Stimulated activated CD8-positive, alpha-beta memory T cell treated with anti-CD3 and anti-CD28 coated beads, Interleukin-12 subunit alpha, Interleukin-12 subunit beta, amount 100 ng/mL, for 24 hours (primary cell): ENCODE measurements at regions not wholly inside any gene's neighbourhood (a gene's known extent, or its start where the extent isn't known, plus 50 kb on each side); places are given as distances from the start of the nearest gene placed in this dataset.

Experiments used
- DNase-seq: peaks from one replicate; pipeline ENCODE4 v3.0.0-alpha.2; 2020; ENCODE audit errors: extremely low read depth

DNA sequence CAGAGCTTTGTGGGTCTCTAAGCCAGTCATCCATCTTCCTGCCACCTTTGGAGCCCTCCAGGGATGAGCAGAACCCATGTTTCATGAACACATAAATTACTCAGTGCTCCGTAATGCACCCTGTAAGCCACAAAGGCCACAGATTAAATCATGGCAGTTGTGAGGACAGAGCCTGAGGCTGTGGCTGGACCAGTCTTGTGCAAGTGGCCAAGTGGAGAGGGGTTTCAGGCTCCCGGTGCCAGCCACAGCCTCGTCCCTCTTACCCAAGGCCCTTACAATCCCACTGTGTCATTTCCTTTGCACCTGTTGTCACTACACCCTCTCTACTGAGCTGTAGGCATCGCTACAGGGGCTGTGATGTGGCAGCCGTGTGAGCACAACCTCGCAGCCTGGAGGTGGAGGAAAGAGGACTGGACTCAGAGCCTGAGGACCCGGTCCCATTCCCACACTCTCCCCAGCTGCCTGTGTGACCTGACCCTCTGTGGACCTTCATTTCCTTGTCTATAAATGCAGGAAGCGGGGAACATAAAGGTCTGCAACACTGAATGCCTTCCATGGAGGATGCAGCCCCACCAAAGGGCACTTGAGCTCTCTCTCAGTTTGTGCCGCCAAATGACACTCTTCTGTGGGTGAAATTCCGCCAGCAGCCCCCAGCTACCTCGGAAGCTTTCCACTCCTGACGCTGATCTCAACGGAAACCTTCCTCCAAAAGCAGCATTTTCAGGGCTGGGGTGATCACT is 792.0 kb downstream of the UQCRFS1 start:
- no peak for DNase-seq

DNA sequence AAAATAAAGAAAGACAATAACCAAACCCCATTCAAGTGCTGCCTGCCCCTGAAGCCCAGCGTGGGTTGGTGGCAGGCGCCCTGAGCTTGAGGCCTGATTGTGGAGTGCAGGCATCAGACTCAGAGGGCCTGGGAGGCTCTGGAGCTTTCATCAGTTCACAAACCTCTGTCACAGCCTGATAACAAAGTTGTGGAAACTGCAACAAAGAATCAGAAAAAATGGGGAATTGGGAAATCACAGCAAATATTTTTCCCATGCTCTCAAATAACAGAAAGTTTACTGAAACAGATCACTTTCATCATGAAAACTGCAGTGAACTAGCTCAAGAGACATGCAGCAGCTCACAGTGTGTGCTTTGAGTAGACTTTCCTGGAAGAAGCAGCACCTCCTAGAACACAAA is 793.6 kb downstream of the UQCRFS1 start:
- no peak for DNase-seq

DNA sequence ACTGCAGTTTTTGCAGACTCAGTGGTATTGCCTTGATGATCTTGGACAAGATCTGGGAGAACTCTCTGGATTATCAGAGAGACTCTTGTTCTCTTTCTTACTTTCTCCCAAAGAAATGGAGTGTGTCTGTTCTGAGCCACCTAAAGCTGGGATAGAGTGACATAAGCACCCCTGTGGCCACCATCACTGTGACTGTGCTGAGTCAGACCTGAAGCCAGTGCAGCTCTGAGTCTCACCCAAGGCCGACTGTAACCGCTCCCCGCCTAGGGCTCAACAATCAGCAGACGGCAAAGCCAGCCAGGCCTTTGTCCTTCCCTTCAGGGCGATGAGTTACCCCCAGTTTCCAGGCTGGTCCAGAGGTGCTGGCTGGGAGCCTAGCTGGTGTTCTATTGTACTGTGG is 795.6 kb downstream of the UQCRFS1 start:
- no peak for DNase-seq

DNA sequence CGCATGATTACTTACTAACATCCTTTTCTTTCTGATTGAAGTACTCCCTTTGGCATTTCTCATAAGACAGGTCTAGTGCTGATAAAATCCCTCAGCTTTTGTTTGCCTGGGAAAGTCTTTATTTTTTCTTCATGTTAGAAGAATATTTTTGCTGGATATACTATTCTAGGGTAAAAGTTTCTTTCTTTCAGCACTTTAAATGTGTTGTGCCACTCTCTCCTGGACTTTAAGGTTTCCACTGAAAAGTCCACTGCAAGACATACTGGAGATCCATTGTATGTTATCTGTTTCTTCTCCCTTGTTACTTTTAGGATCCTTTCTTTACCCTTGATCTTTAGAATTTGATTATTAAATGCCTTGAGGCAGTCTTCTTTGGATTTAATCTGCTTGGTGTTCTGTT is 796.7 kb downstream of the UQCRFS1 start:
- DNase-seq, result no peak

DNA sequence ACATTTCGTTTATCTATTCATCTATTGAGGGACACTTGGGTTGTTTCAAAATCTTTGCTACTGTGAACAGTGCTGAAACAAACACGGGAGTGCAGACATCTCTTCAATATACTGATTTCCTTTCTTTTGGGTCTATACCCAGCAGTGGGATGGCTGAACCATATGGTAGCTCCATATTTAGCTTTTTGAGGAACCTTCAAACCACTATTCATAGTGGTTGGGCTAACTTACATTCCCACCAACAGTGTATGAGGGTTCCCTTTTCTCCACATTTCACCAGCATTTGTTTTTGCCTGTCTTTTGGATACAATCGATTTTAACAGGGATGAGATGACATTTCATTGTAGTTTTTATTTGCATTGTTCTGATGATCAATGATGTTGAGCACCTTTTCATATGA is 798.2 kb downstream of the UQCRFS1 start:
- DNase-seq, result no peak

DNA sequence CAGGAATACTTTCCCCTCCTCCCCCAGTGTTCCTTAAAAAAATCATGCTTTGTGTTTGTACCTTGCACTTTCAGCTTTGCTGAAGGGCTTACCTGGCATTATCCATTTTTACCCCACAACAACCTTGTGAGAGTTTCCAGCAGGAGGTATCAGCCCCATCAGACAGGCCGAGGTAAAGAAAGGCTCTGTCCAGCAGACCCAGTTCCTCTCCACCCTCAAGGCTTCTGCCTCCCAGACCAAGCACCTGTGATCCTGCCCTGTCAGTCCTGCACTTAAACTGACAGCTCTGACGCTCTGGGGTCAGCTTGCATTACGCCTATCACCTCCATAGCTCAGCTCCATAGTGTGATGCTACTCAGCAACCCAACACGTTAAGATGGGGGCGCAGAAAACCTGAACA is 803.1 kb downstream of the UQCRFS1 start:
- DNase-seq, result no peak

DNA sequence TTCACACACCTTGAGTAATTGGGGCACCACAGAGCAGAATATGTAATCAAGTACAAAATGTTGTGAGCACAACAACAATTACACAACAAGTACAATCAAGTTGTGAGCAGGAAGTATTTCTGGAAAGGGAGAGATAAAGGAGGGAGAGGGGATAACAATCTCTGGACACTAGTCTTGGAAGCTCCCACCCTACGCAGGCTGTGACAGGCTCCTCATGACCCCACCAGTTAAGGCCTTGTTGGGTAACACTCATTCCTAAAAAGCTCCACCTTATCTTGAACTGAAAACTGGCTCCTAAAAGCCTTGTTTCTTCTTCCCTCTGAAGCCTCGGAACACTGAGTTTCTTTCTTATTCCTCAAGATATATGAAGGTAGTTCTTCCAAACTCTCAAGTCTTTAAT is 806.0 kb downstream of the UQCRFS1 start:
- DNase-seq, result no peak

DNA sequence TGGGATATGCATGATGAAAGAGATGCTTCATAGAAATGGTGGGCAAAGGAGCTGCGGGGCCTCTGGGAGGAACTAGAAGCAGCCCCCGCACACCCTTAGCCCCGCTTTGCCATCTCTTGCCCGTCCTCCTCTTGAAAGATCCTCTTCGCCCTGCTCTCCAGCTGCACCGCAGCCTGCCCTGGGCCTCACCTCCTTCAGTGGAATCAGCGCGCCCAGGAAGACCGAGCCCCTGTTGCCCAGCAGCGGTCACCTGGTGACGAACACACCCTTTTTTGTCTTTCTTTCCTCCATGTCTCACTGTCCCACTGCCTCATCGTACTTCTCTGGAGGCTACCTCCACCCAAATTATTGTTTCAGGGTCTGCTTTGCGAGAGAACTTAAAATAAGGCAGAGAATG is 807.6 kb downstream of the UQCRFS1 start:
- DNase-seq, result no peak

DNA sequence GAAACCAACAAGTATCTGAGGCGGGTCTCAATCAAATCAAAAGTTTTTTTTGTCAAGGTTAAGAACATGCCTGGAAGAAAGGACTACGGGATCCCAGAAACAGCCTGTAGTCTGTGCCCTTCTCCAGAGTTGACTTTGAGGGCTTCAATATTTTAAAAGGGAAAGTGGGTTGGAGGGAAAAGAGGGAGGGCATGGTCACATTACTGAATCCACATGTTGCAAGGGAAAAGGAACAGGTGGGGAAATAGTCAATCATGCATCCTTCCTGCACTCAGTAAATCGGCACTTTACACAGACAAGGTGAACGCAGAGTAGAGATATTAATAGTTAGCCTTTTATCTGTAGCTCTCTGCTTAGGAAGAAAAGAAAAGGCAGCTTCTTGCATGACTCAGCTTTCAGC is 808.5 kb downstream of the UQCRFS1 start:
- DNase-seq, result no peak

DNA sequence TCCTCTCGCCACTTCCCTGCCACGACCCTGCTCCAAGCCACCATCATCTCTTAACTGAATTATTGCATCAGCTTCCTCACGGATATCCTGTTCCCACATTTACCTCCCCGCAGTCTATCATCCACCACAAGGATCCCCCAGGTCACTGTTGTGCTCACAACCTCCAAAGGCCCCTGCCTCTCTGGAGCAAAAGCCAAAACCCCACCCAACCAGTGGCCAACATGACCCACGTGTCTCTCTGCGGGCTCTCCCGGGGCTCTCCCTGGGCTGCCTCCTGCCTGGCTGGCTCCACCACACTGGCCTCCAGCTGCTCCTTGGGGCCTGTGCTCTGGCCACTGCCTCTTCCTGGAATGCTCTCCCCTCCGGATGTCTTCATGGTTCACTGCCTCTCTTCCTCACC is 809.3 kb downstream of the UQCRFS1 start:
- no peak for DNase-seq

DNA sequence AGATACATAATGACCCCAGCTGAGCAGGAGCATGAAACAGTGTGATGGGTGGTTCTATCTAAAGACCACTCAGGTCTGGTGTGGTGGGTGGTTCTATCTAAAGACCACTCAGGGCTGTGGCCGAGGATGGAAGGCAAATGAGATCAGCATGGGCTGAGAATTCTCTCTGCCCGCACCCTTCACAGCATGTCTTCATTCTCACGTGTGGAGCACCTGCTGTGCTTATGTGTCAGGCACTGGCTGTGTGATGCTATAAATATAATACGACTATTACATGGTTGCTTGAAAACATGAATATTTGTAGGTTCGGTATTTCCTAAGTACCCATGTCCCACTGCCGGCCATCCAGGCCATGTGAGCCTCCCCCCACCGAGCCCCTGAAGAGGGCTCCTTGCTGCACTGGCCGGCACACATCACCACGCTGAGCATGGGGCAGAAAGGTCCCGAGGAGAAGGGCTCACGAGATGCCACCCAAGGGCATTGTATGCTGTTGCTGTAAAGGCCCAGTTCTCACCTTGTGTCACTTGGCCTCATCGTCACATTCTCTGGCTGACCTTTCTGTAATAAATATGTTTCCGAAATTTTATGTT is 810.2 kb downstream of the UQCRFS1 start:
- DNase-seq, result no peak

DNA sequence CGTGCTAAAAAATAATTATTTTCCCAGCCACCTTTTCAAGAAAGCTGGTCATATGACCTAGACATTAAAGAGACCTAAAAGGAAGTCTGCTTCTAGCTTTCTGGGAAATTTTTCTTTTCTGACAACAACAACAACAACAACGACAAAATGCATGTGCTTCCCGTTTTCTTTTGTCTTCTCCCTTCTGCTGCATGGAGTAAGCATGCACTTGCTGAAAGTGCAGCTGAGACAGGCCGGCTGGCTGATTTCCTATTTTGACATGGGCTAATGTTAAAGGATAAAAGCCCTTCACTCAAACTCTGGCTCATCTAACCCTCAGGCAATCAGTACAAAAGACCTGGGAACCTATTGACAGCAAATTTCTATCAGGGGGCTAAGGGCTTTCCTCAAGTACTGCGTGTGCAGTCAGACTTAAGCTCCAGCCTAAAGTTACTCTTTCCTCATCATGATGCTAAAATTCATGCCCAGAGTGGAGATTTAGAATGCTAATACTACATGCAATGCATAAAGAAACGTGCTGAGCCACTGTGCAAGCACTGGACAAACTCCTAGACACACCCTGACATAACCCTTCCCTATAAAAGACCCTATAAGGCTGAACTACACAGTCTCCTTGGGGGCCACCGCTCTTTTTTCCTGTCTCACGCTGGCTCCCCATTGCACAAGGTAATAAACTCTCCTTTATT is 811.1 kb downstream of the UQCRFS1 start:
- no peak for DNase-seq

DNA sequence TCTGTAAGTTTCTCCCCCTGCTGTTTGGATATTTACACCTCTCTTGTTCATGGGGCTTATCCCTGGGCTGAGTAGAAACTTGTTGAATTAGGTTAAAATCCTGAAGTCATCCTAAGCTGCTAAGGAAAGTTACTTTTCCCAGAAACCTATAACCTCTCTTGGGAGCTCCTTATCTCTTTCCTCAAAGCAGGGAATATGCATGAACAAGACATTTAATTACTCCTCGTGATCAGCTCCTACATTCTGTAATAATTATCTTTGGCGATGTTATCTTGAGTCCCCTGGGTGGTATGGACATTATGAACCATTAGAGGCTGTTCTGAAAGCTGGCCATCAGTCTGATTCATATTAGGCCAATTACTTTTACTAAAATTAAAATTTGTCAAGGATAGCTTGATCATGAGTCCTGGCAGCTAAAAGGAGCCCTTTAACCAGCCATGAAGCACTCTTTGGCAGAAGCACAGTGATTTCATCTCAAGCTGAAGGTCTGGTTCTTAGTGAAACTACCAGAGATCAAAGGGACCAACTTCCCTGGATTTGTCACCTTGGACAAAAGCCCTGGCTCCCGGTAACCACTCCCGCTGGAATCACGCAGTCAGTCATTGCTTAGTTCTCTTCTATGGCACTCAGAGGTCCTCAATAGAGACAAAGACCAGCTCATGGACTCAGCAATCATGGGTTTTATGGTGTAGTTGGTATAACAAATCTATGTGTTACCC is 811.8 kb downstream of the UQCRFS1 start:
- DNase-seq, result no peak

DNA sequence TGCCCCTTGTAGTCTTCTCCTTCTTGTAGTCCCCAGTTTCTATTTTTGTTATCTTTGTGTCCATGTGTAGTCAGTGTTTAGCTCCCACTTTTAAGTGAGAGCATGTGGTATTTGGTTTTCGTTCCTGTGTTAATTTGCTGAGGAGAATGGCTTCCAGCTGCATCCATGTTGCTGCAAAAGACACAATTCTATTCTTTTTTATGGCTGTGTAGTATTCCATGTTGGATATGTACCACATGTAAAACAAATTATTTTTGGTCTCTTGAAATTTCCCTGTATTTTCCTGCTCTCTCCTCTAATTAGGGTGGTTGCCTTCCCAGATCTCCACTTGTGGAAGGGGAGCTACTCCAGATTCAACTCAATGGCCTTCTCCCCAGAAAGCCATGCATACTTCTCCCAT is 813.8 kb downstream of the UQCRFS1 start:
- DNase-seq, result no peak

DNA sequence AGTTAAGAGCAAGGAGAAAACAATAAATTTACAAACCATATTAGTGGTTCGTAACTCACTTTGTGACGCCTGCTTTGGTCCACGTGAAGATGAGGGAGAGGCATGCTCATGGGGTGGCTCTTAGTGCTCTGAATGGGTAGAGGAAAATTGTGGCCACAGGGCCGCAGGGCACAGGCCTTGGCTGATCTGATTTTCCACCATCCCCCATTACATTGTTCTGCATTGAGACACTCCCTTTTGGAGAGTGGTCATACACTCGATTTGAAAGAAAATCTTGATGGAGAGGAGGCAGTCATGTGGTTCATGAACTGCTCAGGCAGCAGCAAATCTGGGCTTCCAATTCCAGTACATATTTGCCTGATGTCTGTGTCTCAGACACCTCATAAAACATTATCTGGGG is 815.2 kb downstream of the UQCRFS1 start:
- no peak for DNase-seq

DNA sequence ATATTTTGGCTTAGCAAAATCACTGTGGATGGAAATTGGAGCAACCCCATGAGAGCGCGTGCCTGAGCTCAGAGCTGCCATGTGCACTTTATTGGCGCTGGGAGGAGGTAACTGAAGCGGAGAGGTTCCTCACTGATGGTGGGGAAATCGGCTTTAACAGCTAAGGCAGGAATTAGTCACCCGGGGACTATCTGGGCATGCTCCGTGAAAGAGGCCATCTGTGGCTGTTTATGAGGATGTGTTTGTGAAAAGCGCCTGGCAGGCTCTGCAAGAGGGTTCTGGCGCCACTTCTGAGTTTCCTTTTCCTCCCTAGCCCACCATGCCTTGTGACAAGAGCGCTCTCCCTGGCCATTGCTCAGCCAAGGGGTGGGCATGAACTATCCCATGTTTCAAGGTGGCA is 815.6 kb downstream of the UQCRFS1 start:
- DNase-seq, result no peak

DNA sequence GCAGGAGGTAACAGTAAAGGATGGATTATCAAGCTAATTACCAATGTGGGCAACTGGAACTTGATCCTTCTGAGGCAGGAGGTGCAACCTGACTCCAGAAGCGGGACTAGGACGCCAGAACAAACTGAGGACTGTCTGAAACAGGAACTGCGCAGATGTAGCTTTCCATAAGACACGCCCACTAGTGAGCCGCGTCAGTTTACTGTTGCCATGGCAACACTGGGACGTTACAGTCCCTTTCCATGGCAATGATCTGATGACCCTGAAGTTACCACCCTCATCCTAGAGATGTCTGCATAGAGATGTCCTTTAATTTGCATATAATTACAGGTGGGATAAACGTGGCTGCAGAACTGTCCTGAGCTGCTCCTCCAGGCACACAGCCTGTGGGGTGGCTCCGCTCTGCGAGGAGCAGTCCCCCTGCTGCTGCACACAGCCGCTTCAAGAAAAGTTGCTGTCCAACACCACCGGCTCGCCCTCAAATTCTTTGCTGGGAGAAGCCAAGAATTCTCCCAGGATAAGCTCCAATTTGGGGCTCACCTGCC is 816.6 kb downstream of the UQCRFS1 start:
- no peak for DNase-seq

DNA sequence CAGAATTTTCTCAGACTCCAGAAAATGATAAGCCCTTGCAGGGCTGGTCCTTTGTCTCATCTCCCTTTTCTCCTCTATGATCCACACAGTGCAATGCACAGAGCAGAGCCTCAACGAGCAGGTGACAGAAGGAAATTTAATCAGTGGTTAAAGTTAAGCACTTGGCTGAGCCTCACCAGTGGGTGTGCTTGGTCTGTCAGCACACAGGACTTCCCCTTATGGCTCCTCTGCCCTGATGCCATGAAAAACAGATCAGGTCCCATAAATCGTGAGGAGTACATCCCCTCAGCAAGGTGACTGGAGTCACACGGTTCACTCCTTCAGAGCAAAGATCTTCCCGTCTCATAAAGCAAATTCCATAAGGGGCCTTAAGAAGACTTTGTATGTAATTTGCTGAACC is 818.2 kb downstream of the UQCRFS1 start:
- no peak for DNase-seq

DNA sequence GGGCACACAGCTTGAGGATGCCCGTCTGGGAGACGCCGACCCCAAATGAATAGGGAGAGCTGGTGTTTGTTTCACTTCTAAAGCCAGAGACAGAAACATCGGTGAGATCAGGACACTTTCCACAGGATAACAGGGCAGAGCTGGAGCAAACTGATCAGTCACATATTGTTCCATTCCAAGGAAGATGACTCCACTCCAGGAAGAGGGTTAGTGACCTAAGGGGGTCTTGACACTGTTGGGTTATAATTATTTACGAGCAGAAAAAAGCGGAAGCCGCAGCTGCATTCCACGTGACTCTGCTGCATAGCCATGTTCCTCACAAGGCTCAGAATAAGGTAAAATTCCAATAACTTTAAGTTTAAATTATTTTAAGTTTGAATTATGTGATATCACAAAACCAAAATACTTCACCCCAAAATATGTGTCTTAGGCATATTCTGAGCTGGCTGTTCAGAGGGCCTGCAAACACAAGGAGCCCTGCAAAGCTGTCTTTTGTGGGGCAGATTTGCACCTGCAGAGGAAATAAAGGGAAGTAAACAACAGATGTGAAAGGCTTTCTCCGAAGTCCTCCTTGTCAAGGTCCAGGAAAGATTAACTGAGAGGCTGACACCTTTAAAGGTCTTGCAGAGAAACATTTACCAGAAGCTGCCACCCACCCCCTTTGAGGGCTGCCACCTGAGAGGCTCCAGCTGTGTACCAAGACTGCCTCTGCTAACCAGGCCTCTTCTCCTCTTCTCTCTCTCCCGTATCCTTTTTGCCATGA is 819.2 kb downstream of the UQCRFS1 start:
- DNase-seq, result no peak

DNA sequence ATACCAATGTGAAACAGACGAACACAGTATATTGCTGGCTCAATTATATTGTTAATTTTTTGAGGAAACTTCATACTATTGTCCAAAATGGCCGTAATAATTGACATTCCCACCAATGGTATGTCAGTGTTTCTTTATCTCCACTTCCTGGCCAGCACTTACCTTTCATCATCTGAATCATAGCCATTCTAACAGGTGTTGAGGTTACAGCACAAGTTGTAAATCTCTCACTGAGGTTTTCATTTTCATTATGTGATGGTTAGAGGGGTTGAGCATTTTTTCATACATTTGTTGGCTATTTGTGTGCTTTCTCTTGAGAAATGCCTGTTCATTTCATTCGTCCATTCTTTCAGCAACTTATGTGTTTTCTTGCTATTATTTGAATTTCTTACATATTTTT is 824.0 kb downstream of the UQCRFS1 start:
- no peak for DNase-seq

DNA sequence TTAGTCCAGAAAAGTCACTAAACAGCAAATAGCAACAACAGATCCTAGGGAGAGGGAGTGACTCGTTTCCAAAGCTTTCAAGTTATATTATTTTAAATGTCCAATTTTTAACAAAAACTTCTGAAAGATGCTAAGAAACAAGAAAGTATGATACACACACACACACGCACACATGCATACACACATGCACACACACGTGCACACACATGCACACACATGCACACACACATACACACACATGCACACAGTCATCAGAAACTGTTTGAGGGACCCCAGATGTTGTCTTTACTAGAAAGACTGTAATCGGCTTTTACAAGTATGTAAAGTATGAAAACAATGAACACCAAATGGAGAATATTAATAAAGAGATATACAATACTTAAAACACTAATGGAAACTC is 825.4 kb downstream of the UQCRFS1 start:
- no peak for DNase-seq

DNA sequence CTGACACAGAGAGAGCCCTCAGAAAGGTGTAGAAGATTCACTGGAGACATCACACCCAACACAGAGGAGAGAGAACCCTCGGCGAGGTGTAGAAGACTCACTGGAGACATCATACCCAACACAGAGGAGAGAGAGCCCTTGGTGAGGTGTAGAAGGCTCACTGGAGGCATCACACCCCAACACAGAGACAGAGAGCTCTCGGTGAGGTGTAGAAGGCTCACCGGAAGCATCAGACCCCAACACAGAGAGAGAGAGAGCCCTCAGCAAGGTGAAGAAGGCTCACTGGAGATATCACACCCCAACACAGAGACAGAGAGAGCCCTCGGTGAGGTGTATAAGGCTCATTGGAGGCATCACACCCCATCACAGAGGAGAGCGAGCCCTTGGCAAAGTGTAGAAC is 826.5 kb downstream of the UQCRFS1 start:
- no peak for DNase-seq
